Osteoblast (primary cell): ENCODE measurements at regions not wholly inside any gene's neighbourhood (a gene's known extent, or its start where the extent isn't known, plus 50 kb on each side); places are given as distances from the start of the nearest gene placed in this dataset.
A peak's percentile ranks its signal among the peaks of the same experiment; 100 is the strongest.

Source experiments
- DNase-seq: peaks from one replicate; pipeline ENCODE4 v3.0.0; 2011; ENCODE audit warnings: low spot score, mixed read lengths; ENCODE audit not compliant: insufficient read length; ENCODE audit errors: missing footprints
- H2AFZ ChIP-seq: 2 replicates; pipeline ENCODE4 v1.6.0; 2011; ENCODE audit warnings: mild to moderate bottlenecking, low read length
- H3K27ac ChIP-seq: 2 replicates; pipeline ENCODE4 v1.5.1; 2011; ENCODE audit warnings: mild to moderate bottlenecking, low read depth, low read length, moderate library complexity
- H3K27me3 ChIP-seq: 2 replicates; pipeline ENCODE4 v1.6.0; 2012; ENCODE audit warnings: mild to moderate bottlenecking, control low read depth, inconsistent platforms, low read length, moderate library complexity; ENCODE audit not compliant: insufficient read depth
- H3K36me3 ChIP-seq: 2 replicates; pipeline ENCODE4 v1.5.1; 2011; ENCODE audit warnings: mild to moderate bottlenecking, low read length, control low read depth, moderate library complexity; ENCODE audit not compliant: insufficient read depth
- H3K4me1 ChIP-seq: 2 replicates; pipeline ENCODE4 v1.5.1; 2011; ENCODE audit warnings: mild to moderate bottlenecking, low read length, control low read depth, moderate library complexity; ENCODE audit not compliant: insufficient read depth
- H3K4me2 ChIP-seq: 2 replicates; pipeline ENCODE4 v1.6.0; 2011; ENCODE audit warnings: mild to moderate bottlenecking, low read length; ENCODE audit not compliant: insufficient read depth
- H3K4me3 ChIP-seq: fragments of 200-600 bp; sonication (generic); 3 replicates; pipeline ENCODE4 v1.5.1; 2012; ENCODE audit warnings: mild to moderate bottlenecking, low read length, inconsistent platforms; ENCODE audit not compliant: insufficient read depth
- H3K79me2 ChIP-seq: 2 replicates; pipeline ENCODE4 v1.6.0; 2012; ENCODE audit warnings: mild to moderate bottlenecking, low read length, control low read depth, inconsistent platforms; ENCODE audit not compliant: insufficient read depth
- H3K9me3 ChIP-seq: 2 replicates; pipeline ENCODE4 v1.5.1; 2011; ENCODE audit warnings: low read depth, low read length, control low read depth
- H4K20me1 ChIP-seq: 2 replicates; pipeline ENCODE4 v1.6.0; 2012; ENCODE audit warnings: mild to moderate bottlenecking, low read length, control low read depth; ENCODE audit not compliant: insufficient read depth
- CTCF ChIP-seq: IDR thresholded peaks from 2 replicates; pipeline ENCODE4 v1.5.1; 2011; ENCODE audit warnings: mild to moderate bottlenecking, low read depth, low read length, moderate library complexity; ENCODE audit errors: extremely low read depth

- H3K4me2 ChIP-seq: no peak overlapping the region
- H3K4me3 ChIP-seq: no peak overlapping the region
- peaks cover 40% of the 10 kb centered on the region for H3K27me3 ChIP-seq
- no peak overlapping the region for H3K27ac ChIP-seq
- H3K4me1 ChIP-seq: no peaks in the 10 kb centered on the region
- no peak overlapping the region for H2AFZ ChIP-seq
- no peak for TF ChIP-seq CTCF
- H3K36me3 ChIP-seq: no peaks in the 10 kb centered on the region
- H3K79me2 ChIP-seq: no peaks in the 10 kb centered on the region
- no peaks in the 10 kb centered on the region for H3K9me3 ChIP-seq
- no peaks in the 10 kb centered on the region for H4K20me1 ChIP-seq
- no peak for DNase-seq
Measured at GRCh38 chr14:103225476-103225875, 102.2 kb downstream of the TNFAIP2 start.

- Histone ChIP-seq H3K36me3 (no peaks in the 10 kb centered on the region), H3K79me2 (no peaks in the 10 kb centered on the region), H2AFZ (no peak overlapping the region), H3K9me3 (no peaks in the 10 kb centered on the region), H3K27me3 (peaks cover 25% of the 10 kb centered on the region), H3K4me2 (no peak overlapping the region), H4K20me1 (no peaks in the 10 kb centered on the region), H3K27ac (no peak overlapping the region), H3K4me3 (no peak overlapping the region), H3K4me1 (no peaks in the 10 kb centered on the region)
- peak; percentile 57 for DNase-seq
- no peak for TF ChIP-seq CTCF
Measured at GRCh38 chr14:103227094-103227768, 104.0 kb downstream of the TNFAIP2 start.

- Histone ChIP-seq H3K79me2 (no peaks in the 10 kb centered on the region), H3K27me3 (peaks cover 20% of the 10 kb centered on the region), H3K4me2 (no peak overlapping the region), H4K20me1 (no peaks in the 10 kb centered on the region), H3K27ac (no peak overlapping the region), H2AFZ (no peak overlapping the region), H3K36me3 (no peaks in the 10 kb centered on the region), H3K4me3 (no peak overlapping the region), H3K9me3 (no peaks in the 10 kb centered on the region), H3K4me1 (no peaks in the 10 kb centered on the region)
- no peak for TF ChIP-seq CTCF
- peak; percentile 43 for DNase-seq
Measured at GRCh38 chr14:103228076-103228806, 105.0 kb downstream of the TNFAIP2 start.

DNA sequence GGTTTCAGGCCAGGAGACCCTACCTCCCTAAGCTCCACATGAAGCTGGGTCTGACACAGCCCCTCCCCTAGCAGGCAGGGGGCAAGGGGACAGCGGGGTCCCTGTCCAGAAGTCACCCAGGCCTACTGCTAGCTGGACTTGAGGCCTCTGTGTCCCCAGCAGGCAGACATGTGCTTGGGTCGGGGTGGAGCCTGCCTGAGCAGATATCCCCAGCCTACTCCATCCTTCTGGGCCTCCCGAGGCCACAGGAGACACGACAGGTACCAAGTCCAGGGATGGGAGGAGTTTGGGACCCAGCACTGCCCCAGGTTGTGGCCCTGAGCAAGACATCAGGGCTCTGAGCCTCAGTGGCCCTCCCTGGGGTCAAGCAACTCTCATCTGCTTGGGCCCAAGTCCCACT is 105.2 kb upstream of the EIF5 start:
- Histone ChIP-seq H4K20me1 (no peaks in the 10 kb centered on the region), H2AFZ (no peak overlapping the region), H3K27ac (no peak overlapping the region), H3K4me1 (no peaks in the 10 kb centered on the region), H3K27me3 (peaks cover 17% of the 10 kb centered on the region), H3K4me3 (no peak overlapping the region), H3K4me2 (no peak overlapping the region), H3K79me2 (no peaks in the 10 kb centered on the region), H3K9me3 (no peaks in the 10 kb centered on the region), H3K36me3 (no peaks in the 10 kb centered on the region)
- TF ChIP-seq CTCF: no peak
- peak; percentile 81 for DNase-seq
